ENCODE measurements at regions not wholly inside any gene's neighbourhood (a gene's known extent, or its start where the extent isn't known, plus 50 kb on each side); places are given as distances from the start of the nearest gene placed in this dataset.

DNA sequence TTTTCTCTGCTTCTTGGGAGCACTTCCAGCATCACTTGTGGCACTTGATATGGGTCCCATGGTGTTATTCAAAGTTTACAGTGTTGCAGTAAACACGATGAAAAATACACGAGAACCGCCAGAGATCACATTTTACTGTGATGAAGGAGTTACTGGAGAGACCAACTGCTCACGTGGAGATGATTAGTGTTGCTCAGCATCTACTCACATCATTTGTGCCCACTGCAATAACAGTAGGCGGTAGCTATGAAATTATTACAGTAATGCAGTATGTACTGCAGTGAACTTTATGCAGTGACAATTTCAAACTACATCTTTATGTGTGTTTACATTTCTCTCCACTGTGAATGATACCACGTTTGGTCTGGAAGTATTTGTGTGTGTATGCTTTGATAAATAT lies 93.5 kb downstream of the SLC4A3 start:
- no TSS peak for BruUV-seq (replicated peaks)
- no peaks in the 10 kb centered on the region for H3K27me3 ChIP-seq (ENCODE audit: low read length)
- TF ChIP-seq, protein P1, sequence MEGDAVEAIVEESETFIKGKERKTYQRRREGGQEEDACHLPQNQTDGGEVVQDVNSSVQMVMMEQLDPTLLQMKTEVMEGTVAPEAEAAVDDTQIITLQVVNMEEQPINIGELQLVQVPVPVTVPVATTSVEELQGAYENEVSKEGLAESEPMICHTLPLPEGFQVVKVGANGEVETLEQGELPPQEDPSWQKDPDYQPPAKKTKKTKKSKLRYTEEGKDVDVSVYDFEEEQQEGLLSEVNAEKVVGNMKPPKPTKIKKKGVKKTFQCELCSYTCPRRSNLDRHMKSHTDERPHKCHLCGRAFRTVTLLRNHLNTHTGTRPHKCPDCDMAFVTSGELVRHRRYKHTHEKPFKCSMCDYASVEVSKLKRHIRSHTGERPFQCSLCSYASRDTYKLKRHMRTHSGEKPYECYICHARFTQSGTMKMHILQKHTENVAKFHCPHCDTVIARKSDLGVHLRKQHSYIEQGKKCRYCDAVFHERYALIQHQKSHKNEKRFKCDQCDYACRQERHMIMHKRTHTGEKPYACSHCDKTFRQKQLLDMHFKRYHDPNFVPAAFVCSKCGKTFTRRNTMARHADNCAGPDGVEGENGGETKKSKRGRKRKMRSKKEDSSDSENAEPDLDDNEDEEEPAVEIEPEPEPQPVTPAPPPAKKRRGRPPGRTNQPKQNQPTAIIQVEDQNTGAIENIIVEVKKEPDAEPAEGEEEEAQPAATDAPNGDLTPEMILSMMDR (conservative IDR thresholded peaks at IDR 0.05; ENCODE audit: low read depth, low read length) = no peak
- TF ChIP-seq EZH2phosphoT487 (IDR thresholded peaks at IDR 0.05; ENCODE audit: borderline replicate concordance, low read length) (no peak), EZH2 (IDR thresholded peaks at IDR 0.05; ENCODE audit: low read length, unreplicated experiment) (no peak)
- H4K20me1 ChIP-seq (ENCODE audit: low read length) = no peaks in the 10 kb centered on the region
- ChIA-PET POLR2A (ENCODE audit: unreplicated experiment) (no interaction called here), CTCF (no interaction called here)
- peak overlapping the region; percentile 35; the same call in 1 of the 2 replicates for H2AFZ ChIP-seq (ENCODE audit: low read length)
- H3K4me2 ChIP-seq (ENCODE audit: low read length) = peak overlapping the region; percentile 62
- H3K27ac ChIP-seq (ENCODE audit: low read length) = no peak overlapping the region
- ATAC-seq (peak; percentile 59), DNase-seq (peak; percentile 11)
- no peak overlapping the region for H3K9ac ChIP-seq (ENCODE audit: low read length)
- H3K9me3 ChIP-seq (ENCODE audit: low read length) = no peaks in the 10 kb centered on the region
- H3K4me1 ChIP-seq (ENCODE audit: insufficient read depth, low read length) = peaks cover 4% of the 10 kb centered on the region; the same call in 1 of the 2 replicates
- no peaks in the 10 kb centered on the region for H3K79me2 ChIP-seq (ENCODE audit: low read length)
- intact Hi-C loops (cut with micrococcal nuclease) = no loop called here
- H3K9me2 ChIP-seq (replicated peaks; ENCODE audit: low read length) = no peaks in the 10 kb centered on the region
- no peaks in the 10 kb centered on the region for H3K36me3 ChIP-seq (ENCODE audit: low read depth, low read length)
- H3K4me3 ChIP-seq (ENCODE audit: low read length) = no peak overlapping the region
- H3F3A ChIP-seq (ENCODE audit: low read length, unreplicated experiment) = no peaks in the 10 kb centered on the region

DNA sequence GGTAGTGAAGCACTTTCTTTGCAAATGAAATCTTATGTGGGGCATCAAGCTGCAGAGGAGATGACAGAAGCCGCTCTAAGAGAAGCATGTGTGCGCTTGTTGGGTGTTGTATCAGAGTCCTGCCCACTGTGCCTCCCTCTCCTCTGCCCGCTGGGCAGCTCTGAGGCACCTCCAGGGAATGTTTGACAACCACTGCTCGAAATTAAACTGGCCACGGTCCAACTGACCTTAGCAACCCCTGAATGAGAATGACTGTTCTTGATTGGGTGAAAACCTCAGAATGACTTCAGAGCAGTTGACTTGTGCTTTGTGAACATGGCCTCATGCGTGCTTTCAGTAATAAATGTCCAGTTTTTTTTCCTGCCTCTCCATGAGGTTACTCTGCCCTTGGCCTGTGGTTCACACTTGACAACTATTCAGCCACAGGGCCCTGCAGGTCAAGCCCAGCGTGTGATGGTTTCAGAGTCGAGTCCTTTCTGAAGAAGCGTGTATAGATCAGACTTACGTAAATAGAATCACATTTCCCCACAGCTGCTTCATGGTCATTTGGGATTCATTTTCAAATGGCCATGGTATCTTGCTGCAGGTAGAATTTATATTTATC lies 94.9 kb downstream of the SLC4A3 start:
- peak; percentile 30 for DNase-seq
- H3K27ac ChIP-seq (ENCODE audit: low read length) = no peak overlapping the region
- H3K4me3 ChIP-seq (ENCODE audit: low read length) = no peak overlapping the region
- intact Hi-C loops (cut with micrococcal nuclease) = no loop called here
- H3K9me2 ChIP-seq (replicated peaks; ENCODE audit: low read length) = no peaks in the 10 kb centered on the region
- H4K20me1 ChIP-seq (ENCODE audit: low read length) = no peaks in the 10 kb centered on the region
- H3K27me3 ChIP-seq (ENCODE audit: low read length) = no peaks in the 10 kb centered on the region
- ChIA-PET POLR2A (ENCODE audit: unreplicated experiment) (no interaction called here), CTCF (no interaction called here)
- no peak overlapping the region for H3K9ac ChIP-seq (ENCODE audit: low read length)
- H3K36me3 ChIP-seq (ENCODE audit: low read depth, low read length) = no peaks in the 10 kb centered on the region
- H2AFZ ChIP-seq (ENCODE audit: low read length) = no peak overlapping the region
- H3K4me1 ChIP-seq (ENCODE audit: insufficient read depth, low read length) = peaks cover 4% of the 10 kb centered on the region; the same call in 1 of the 2 replicates
- H3K9me3 ChIP-seq (ENCODE audit: low read length) = no peaks in the 10 kb centered on the region
- no TSS peak for BruUV-seq (replicated peaks)
- TF ChIP-seq EZH2 (IDR thresholded peaks at IDR 0.05; ENCODE audit: low read length, unreplicated experiment) (no peak), EZH2phosphoT487 (IDR thresholded peaks at IDR 0.05; ENCODE audit: borderline replicate concordance, low read length) (no peak)
- TF ChIP-seq, protein P1 (conservative IDR thresholded peaks at IDR 0.05; ENCODE audit: low read depth, low read length) = no peak
- H3F3A ChIP-seq (ENCODE audit: low read length, unreplicated experiment) = no peaks in the 10 kb centered on the region
- H3K4me2 ChIP-seq (ENCODE audit: low read length) = no peak overlapping the region
- no peaks in the 10 kb centered on the region for H3K79me2 ChIP-seq (ENCODE audit: low read length)
- no peak for ATAC-seq

DNA sequence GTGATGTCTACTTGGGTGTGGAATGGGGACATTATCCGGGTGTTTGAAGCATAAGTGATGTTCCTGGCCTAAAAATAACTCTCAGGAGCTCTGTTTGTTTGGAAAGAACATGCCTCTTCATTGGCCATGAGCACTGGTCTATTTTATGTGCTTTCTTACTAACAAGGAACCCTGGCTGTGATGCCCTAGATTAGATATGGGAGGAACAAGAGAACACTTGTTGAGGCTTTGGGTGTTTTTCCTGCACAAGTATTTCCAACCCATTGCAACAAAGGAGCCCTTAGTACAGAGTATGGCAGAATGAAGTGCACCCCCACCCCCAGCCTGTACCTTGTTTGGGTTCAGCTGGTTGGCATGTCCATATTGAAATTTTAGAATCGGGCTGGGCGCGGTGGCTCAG lies 95.9 kb downstream of the SLC4A3 start:
- CTCF ChIA-PET = no interaction called here

More for the DNA sequence above, 95.9 kb downstream of the SLC4A3 start:
- no peak overlapping the region for H2AFZ ChIP-seq (ENCODE audit: low read length)
- no peak overlapping the region for H3K4me2 ChIP-seq (ENCODE audit: low read length)
- BruUV-seq (replicated peaks) = no TSS peak
- H3K27ac ChIP-seq (ENCODE audit: low read length) = no peak overlapping the region
- H3K4me1 ChIP-seq (ENCODE audit: insufficient read depth, low read length) = peaks cover 4% of the 10 kb centered on the region; the same call in 1 of the 2 replicates
- H3K9me2 ChIP-seq (replicated peaks; ENCODE audit: low read length) = no peaks in the 10 kb centered on the region
- H3K4me3 ChIP-seq (ENCODE audit: low read length) = no peak overlapping the region
- no peaks in the 10 kb centered on the region for H3K9me3 ChIP-seq (ENCODE audit: low read length)
- H3F3A ChIP-seq (ENCODE audit: low read length, unreplicated experiment) = no peaks in the 10 kb centered on the region
- no peaks in the 10 kb centered on the region for H4K20me1 ChIP-seq (ENCODE audit: low read length)
- H3K79me2 ChIP-seq (ENCODE audit: low read length) = no peaks in the 10 kb centered on the region
- H3K9ac ChIP-seq (ENCODE audit: low read length) = no peak overlapping the region
- H3K27me3 ChIP-seq (ENCODE audit: low read length) = no peaks in the 10 kb centered on the region
- POLR2A ChIA-PET (ENCODE audit: unreplicated experiment) = no interaction called here
- DNase-seq (no peak), ATAC-seq (no peak)
- TF ChIP-seq EZH2phosphoT487 (IDR thresholded peaks at IDR 0.05; ENCODE audit: borderline replicate concordance, low read length) (no peak), EZH2 (IDR thresholded peaks at IDR 0.05; ENCODE audit: low read length, unreplicated experiment) (no peak)
- TF ChIP-seq, protein P1 (conservative IDR thresholded peaks at IDR 0.05; ENCODE audit: low read depth, low read length) = no peak
- no peaks in the 10 kb centered on the region for H3K36me3 ChIP-seq (ENCODE audit: low read depth, low read length)
- intact Hi-C loops (cut with micrococcal nuclease) = no loop called here
